Lung microvascular endothelial cell (primary cell): ENCODE measurements at regions not wholly inside any gene's neighbourhood (a gene's known extent, or its start where the extent isn't known, plus 50 kb on each side); places are given as distances from the start of the nearest gene placed in this dataset.
A peak's percentile ranks its signal among the peaks of the same experiment; 100 is the strongest.

Source experiments
- DNase-seq, 2 donors: peaks; one replicate each; pipeline versions ENCODE4 v3.0.0 to v3.0.0-alpha.2; 2010; ENCODE audit warnings: low read depth in 2 of 2

GRCh38 chr6:88383183-88383582 lies 217.0 kb upstream of the CNR1 start:
- DNase-seq, result no peak

- no peak for DNase-seq
Measured at GRCh38 chr6:88381289-88381642, 215.1 kb upstream of the CNR1 start.

GRCh38 chr6:88380618-88381288 lies 214.6 kb upstream of the CNR1 start:
- peak in 1 of 2 donors; percentile 75 for DNase-seq

GRCh38 chr6:88380083-88380482 lies 213.9 kb upstream of the CNR1 start:
- DNase-seq, result peak; percentile 82 to 96

- DNase-seq, result no peak
Measured at GRCh38 chr6:88378639-88379038, 212.5 kb upstream of the CNR1 start.

DNA sequence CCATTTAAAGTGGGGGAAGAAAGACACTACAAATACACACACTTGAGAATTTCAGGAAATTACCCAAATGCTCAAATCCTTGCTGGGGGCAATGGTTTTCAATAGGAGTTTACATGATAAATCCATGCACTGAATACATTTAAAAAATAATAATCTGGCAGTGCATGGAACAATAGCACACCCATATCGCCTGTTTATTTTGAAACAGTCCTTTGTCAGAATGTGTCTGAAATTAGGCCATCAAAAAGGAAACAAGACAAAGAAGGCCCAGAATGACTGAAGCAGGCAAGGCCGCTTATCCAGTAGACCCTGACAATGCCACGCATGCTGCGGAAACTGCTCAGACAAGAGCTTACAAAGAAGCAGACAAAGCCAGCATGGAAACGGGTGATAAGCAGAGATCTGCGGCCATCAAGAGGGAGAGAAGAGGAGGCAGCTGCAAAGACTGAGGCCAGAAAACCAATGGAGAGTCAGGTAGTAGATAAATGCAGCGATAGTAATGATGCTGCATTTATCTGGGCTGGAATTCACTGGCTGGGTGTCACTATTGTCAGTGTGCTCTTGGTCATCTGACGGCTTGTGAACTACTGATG lies 211.9 kb upstream of the CNR1 start:
- peak in 1 of 2 donors; percentile 30 for DNase-seq

GRCh38 chr6:88376768-88377387 lies 210.7 kb upstream of the CNR1 start:
- DNase-seq, result peak in 1 of 2 donors; percentile 81

DNA sequence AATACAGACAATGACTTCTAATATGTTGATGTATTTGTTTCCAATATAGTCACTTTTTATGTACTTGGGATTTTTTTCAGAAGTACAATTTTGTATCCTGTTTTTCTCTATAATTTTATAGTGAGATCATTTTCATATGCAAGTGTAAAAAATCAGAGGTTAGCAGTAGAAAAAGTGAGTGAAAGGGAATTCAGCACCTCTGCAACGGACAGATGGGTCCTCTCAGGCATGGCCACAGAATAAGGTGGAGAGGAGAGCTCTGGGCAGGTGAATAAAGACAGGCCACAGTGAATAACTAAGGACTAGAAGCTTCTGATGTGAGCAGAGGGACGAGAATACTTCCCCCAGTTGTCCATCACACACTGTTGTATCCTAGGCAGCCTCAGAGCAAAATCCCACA lies 210.1 kb upstream of the CNR1 start:
- peak in 1 of 2 donors; percentile 18 for DNase-seq

DNA sequence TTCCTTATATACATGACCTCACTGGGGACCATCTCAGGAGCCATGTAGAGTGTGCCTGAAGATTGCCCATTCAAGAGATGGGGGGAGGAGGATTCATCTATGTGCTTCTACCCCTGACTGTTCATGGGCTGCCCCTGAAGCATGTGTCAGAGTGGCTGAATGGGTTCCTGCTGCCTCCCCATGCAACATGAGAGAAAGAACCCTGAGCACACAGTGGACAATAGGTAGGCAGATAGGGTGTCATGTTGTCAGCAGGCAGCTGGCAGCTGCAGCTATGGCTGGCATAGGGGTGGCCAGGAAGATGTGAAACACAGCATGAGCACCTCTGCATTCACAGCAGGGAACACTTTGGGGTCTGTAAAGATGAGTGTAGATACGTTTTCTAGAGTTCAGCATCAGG lies 208.4 kb upstream of the CNR1 start:
- DNase-seq, result no peak

DNA sequence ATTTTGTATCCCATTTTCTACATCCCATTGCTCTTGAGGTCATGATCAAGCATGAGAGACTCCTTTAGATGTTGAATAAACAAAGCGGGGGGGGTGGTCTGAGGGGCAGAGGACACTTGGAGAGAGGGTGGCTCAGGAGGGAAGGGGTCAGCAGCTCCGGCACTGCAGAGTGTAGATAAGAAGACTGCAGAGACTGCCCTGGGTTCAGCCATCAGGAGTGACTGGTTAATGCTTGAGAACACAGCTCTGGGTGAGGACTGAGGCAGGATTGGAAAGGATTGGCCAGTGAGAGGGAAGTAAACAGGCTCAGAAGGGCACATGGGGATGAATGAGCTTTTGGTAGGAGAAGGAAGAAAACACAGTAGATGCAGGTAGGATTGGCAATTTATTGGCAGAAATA lies 205.3 kb upstream of the CNR1 start:
- DNase-seq, result no peak

DNA sequence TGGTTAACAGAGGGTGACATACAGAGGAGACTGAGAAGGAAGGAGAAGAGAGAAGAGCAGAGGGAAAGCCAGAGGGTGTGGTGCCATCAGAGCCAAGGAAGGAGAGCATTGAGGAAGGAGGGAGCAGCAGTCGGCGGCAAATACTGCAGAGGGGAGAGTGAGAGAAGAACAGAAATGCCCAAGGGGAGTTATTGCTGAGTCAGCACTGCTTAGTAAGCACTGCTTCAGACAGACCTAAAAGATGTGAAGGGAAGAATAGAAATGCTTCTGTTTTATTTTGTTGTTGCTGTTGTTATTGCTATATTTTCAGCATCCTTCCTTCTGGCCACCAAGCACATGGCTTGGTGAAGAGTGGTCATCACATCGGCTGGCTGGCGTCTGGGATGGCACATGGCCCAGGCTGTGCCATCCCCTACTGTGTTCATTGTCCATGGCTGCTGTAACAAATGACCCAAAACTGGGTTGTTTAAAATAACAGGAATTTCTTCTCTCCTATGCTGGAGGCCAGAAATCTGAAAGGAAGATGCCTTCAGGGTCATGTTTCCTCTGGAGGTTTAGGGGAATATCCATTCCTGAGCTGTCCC lies 204.1 kb upstream of the CNR1 start:
- no peak for DNase-seq

GRCh38 chr6:88369262-88369661 lies 203.1 kb upstream of the CNR1 start:
- DNase-seq, result no peak

DNA sequence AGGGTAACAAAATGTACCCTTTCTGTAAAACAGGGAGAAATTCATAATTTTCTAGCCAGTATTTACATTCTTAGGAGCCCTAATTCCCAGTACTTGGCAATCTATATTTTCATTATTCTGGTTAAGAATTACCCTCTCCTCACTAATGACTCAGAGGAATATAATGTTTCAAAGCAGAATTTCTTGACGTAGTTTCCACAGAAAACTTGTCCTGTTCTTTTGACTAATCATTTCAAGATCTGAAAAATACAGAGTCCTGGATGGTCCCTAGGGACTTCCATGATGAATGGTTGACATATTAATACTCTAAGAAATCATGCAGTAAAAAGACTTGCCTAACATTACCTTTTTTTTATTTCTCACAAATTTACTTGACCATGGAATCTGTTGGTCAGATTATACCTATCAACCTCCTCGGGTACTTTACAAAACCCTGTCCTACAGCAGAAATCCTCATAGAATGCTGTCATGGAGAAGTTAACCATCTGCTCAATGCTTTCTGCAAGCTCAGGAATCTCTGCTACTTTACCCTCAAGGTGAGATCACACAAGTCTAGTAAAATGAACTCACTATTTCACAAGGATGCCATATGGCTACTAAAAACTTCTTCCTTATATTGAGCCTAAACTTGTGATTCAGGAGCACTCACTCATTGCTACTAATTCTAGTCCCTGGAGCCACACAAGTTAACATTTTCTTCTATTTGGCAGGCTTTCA lies 202.1 kb upstream of the CNR1 start:
- peak in 1 of 2 donors; percentile 50 for DNase-seq

- DNase-seq, result peak in 1 of 2 donors; percentile 33
Measured at GRCh38 chr6:88367248-88367647, 201.1 kb upstream of the CNR1 start.

DNA sequence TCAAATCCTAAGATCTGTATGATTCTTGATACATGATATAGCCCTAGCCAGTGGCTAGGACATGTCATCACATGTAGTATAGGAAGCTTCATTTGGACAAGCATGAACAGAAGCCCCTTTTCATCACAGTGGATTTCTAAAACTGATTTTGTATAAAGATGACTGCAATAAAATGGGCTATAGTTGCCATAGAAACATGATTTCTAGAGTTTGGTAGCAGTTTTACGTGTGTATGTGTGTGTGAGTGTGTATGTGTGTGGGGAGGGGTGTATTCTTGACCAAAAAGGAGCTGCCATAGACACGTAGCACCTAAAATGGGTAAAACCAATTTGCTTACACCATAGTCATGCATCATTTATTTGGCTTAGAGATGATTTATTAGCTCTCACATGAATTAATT lies 200.5 kb upstream of the CNR1 start:
- no peak for DNase-seq

DNA sequence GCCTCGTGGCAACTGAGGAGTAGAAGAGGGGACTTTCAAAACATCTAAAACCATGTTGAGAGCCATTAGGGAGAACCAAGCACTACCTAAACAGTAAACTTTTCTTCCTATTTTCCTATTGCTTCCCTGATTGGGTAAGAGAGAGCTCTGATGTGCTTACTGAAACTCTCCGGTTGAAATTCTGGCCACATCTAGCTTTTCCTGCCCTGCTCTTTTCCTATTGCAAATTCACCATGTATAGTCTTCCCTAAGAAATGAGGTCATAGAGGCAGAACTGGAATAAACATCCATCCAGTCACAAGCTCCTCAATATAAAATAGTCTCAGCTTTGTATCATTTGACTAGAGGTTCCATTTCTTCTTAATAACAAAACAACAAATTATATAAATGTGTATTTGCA lies 199.5 kb upstream of the CNR1 start:
- no peak for DNase-seq

GRCh38 chr6:88365230-88365629 lies 199.1 kb upstream of the CNR1 start:
- DNase-seq, result no peak

- no peak for DNase-seq
Measured at GRCh38 chr6:88361754-88362153, 195.6 kb upstream of the CNR1 start.

- DNase-seq, result no peak
Measured at GRCh38 chr6:88361298-88361697, 195.2 kb upstream of the CNR1 start.

- peak in 1 of 2 donors; percentile 45 for DNase-seq
Measured at GRCh38 chr6:88360203-88360797, 194.2 kb upstream of the CNR1 start.

- peak in 1 of 2 donors; percentile 6 for DNase-seq
Measured at GRCh38 chr6:88359530-88360202, 193.5 kb upstream of the CNR1 start.
